ENCODE measurements at regions not wholly inside any gene's neighbourhood (a gene's known extent, or its start where the extent isn't known, plus 50 kb on each side); places are given as distances from the start of the nearest gene placed in this dataset.

DNA sequence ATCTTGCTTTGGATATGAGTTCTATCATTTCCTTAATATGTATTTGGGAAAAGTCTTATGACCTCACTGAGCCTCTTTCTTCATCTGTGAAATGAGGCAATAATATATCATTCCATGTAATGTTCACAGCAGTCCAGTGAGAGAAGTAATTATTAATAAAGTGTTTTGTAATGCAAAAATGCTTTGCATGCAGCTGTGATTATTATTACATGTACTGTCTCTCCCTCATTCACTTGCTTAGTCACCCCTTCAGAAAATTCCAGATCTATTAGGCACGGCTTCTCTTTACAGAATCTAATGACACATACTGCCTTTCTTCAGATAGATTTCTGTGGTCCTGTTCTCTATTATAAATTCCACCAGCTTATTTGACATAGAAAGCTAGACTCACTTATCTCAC, 53.5 kb upstream of the FGF13 start:
- TF ChIP-seq, protein P1, sequence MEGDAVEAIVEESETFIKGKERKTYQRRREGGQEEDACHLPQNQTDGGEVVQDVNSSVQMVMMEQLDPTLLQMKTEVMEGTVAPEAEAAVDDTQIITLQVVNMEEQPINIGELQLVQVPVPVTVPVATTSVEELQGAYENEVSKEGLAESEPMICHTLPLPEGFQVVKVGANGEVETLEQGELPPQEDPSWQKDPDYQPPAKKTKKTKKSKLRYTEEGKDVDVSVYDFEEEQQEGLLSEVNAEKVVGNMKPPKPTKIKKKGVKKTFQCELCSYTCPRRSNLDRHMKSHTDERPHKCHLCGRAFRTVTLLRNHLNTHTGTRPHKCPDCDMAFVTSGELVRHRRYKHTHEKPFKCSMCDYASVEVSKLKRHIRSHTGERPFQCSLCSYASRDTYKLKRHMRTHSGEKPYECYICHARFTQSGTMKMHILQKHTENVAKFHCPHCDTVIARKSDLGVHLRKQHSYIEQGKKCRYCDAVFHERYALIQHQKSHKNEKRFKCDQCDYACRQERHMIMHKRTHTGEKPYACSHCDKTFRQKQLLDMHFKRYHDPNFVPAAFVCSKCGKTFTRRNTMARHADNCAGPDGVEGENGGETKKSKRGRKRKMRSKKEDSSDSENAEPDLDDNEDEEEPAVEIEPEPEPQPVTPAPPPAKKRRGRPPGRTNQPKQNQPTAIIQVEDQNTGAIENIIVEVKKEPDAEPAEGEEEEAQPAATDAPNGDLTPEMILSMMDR (IDR thresholded peaks at IDR 0.05), result no peak
- TF ChIP-seq POLR2A (IDR thresholded peaks at IDR 0.05), result no peak
